GM06990 (cell line): ENCODE measurements at regions not wholly inside any gene's neighbourhood (a gene's known extent, or its start where the extent isn't known, plus 50 kb on each side); places are given as distances from the start of the nearest gene placed in this dataset.
"Not testable (repeated sequence)": the region's sequence is repeated elsewhere in the genome, so short reads cannot be mapped to it uniquely, and the experiment has no call there.

Source experiments
- DNase-seq: peaks from one replicate; pipeline ENCODE4 v3.0.0-alpha.2; 2011; ENCODE audit not compliant: insufficient read length; ENCODE audit errors: extremely low read depth
- H3K27me3 ChIP-seq: replicated peaks from 2 replicates; pipeline ENCODE4 v1.6.0; 2011; ENCODE audit warnings: low read length; ENCODE audit not compliant: control insufficient read depth, insufficient read depth
- H3K36me3 ChIP-seq: 2 replicates; pipeline ENCODE4 v1.5.1; 2011; ENCODE audit warnings: low read length; ENCODE audit not compliant: control insufficient read depth, insufficient read depth
- H3K4me3 ChIP-seq: replicated peaks from 2 replicates; pipeline ENCODE4 v1.5.1; 2011; ENCODE audit warnings: low read depth, mild to moderate bottlenecking, control low read depth, low read length
- CTCF ChIP-seq: IDR thresholded peaks from 2 replicates; pipeline ENCODE4 v1.5.1; 2011; ENCODE audit warnings: low read length, control low read depth, mild to moderate bottlenecking, inconsistent platforms; ENCODE audit not compliant: insufficient read depth, poor library complexity, severe bottlenecking

- peak; percentile 21 for DNase-seq
- peak; percentile 82 for TF ChIP-seq CTCF
- H3K4me3 ChIP-seq: peak overlapping the region; percentile 53
Observed at GRCh38 chr12:34218193-34219045, 196.1 kb downstream of the ALG10 start.

DNA sequence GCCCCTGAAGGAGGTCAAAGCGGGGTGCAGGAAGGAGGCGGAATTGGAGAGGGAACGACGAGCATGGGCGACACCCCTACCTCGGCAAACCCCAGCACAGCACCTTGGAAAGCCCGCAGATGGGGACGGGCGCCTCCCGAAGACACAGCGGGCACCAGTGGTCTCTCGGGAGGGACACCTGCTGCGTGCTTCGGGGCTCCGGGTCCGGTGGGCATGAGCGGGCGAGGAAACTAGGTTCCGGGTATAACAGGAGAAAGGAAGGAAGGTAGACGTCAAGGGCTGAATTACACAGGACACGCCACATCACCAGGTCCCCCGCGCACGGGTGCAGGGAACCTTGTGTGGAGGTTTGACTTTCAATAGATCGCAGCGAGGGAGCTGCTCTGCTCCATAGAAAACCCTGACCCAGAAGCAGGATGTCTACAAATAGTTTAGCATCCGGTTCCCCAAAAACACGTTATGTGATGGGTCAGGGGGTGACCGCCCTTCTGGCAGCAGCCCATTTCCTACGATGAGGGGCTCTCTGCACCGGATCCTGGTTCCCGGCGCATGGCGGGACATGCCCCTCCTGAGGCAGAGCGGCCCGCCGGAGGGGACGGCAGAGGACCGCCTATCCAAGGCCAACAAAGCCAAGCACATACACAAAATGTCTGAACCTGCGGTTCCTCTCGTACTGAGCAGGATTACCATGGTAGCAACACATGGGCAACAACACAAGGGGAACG, 196.9 kb downstream of the ALG10 start:
- H3K4me3 ChIP-seq: peak overlapping the region; percentile 53
- H3K27me3 ChIP-seq: no peaks in the 10 kb centered on the region
- H3K36me3 ChIP-seq: no peaks in the 10 kb centered on the region
- no peak for TF ChIP-seq CTCF
- peak; percentile 15 for DNase-seq

More at GRCh38 chr12:34218193-34219045, 196.1 kb downstream of the ALG10 start:
- Histone ChIP-seq H3K27me3 (no peaks in the 10 kb centered on the region), H3K36me3 (no peaks in the 10 kb centered on the region)

DNA sequence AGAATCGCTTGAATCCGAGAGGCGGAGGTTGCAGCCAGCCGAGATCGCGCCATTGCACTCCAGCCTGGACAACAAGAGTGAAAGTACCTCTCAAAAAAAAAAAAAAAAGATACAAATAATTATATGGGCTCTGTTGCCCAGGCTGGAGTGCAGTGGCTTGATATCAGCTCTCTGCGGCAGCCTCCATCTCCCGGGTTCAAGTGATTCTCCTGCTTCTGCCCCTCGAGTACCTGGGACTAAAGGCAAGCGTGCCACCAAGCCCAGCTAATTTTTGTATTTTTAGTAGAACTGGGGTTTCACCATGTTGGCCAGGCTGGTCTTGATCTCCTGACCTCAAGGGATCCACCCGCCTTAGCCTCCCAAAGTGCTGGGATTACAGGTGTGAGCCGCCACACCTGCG, 197.8 kb downstream of the ALG10 start:
- not testable (repeated sequence) for H3K4me3 ChIP-seq, DNase-seq, H3K27me3 ChIP-seq, H3K36me3 ChIP-seq

- TF ChIP-seq CTCF: no peak
- Histone ChIP-seq H3K27me3 (no peaks in the 10 kb centered on the region), H3K36me3 (no peaks in the 10 kb centered on the region), H3K4me3 (no peak overlapping the region)
- DNase-seq: no peak
Observed at GRCh38 chr12:34223640-34224039, 201.3 kb downstream of the ALG10 start.

GRCh38 chr12:34226044-34226443, 203.7 kb downstream of the ALG10 start:
- not testable (repeated sequence) for H3K4me3 ChIP-seq, DNase-seq, H3K36me3 ChIP-seq, H3K27me3 ChIP-seq

DNA sequence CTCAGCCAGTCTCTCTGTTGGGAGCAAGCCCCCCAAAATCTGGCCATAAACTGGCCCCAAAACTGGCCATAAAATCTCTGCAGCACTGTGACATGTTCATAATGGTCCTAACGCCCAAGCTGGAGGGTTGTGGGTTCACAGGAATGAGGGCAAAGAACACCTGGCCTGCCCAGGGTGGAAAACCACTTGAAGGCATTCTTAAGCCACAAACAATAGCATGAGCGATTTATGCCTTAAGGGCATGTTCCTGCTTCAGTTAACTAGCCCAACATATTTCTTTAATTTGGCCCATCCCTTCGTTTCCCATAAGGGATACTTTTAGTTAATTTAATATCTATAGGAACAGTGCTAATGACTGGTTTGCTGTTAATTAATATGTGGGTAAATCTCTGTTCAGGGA, 205.8 kb downstream of the ALG10 start:
- not testable (repeated sequence) for DNase-seq, H3K36me3 ChIP-seq, H3K27me3 ChIP-seq, H3K4me3 ChIP-seq

- H3K4me3 ChIP-seq, H3K27me3 ChIP-seq, H3K36me3 ChIP-seq, DNase-seq: not testable (repeated sequence)
Observed at GRCh38 chr12:34229033-34229432, 206.7 kb downstream of the ALG10 start.
